ENCODE measurements at regions not wholly inside any gene's neighbourhood (a gene's known extent, or its start where the extent isn't known, plus 50 kb on each side); places are given as distances from the start of the nearest gene placed in this dataset.

- intact Hi-C loops (cut with micrococcal nuclease; ENCODE audit: unreplicated experiment) = no loop called here
- H2AFZ ChIP-seq (ENCODE audit: control insufficient read depth, low read depth, low read length) = no peak overlapping the region
- no peaks in the 10 kb centered on the region for H4K20me1 ChIP-seq (ENCODE audit: control insufficient read depth, insufficient read depth)
- no TSS peak for BruUV-seq (replicated peaks)
- no peaks in the 10 kb centered on the region for H3K9me3 ChIP-seq (replicated peaks; ENCODE audit: control insufficient read depth, insufficient read depth, low read length)
- DNase-seq (ENCODE audit: low read depth, low spot score) (no peak), ATAC-seq (no peak), FAIRE-seq (no peak)
- no peaks in the 10 kb centered on the region for H3K36me3 ChIP-seq (ENCODE audit: control insufficient read depth in 2 of 2, insufficient read depth in 2 of 2, low read length in 1 of 2)
- no peaks in the 10 kb centered on the region for H3K27me3 ChIP-seq (replicated peaks in 1 of 2; ENCODE audit: control insufficient read depth in 2 of 2, insufficient read depth in 2 of 2, low read length in 1 of 2)
- in situ Hi-C loops (cut with MboI) = no loop called here
- H3K9ac ChIP-seq (ENCODE audit: control insufficient read depth, insufficient read depth, low read length) = no peak overlapping the region
- H3K4me1 ChIP-seq (ENCODE audit: control insufficient read depth, insufficient read depth, low read length) = no peaks in the 10 kb centered on the region
- RAD21 ChIA-PET (ENCODE audit: unreplicated experiment) = no interaction called here
- H3K4me2 ChIP-seq (ENCODE audit: control insufficient read depth, insufficient read depth) = no peak overlapping the region
- TF ChIP-seq SREBF1 (IDR thresholded peaks at IDR 0.05; ENCODE audit: low read length) (no peak), ESRRA (IDR thresholded peaks at IDR 0.05; ENCODE audit: low read length) (no peak), BCL11A (IDR thresholded peaks at IDR 0.05; ENCODE audit: low read depth, low read length) (no peak), ZNF592 (IDR thresholded peaks at IDR 0.05) (no peak), RB1 (IDR thresholded peaks at IDR 0.05; ENCODE audit: borderline replicate concordance) (no peak), EZH2 (IDR thresholded peaks at IDR 0.05; ENCODE audit: borderline replicate concordance, control insufficient read depth, low read depth, low read length) (no peak), ZNF384 (IDR thresholded peaks at IDR 0.05; ENCODE audit: borderline replicate concordance, low read depth, low read length) (no peak), ZNF622 (IDR thresholded peaks at IDR 0.05) (no peak), HDGF (IDR thresholded peaks at IDR 0.05) (no peak), SIX5 (IDR thresholded peaks at IDR 0.05; ENCODE audit: low read depth, low read length, severe bottlenecking) (no peak), BRCA1 (IDR thresholded peaks at IDR 0.05; ENCODE audit: low read depth, low read length) (no peak), ELK1 (IDR thresholded peaks at IDR 0.05; ENCODE audit: low read depth, low read length) (no peak)
- TF ChIP-seq, protein P1, sequence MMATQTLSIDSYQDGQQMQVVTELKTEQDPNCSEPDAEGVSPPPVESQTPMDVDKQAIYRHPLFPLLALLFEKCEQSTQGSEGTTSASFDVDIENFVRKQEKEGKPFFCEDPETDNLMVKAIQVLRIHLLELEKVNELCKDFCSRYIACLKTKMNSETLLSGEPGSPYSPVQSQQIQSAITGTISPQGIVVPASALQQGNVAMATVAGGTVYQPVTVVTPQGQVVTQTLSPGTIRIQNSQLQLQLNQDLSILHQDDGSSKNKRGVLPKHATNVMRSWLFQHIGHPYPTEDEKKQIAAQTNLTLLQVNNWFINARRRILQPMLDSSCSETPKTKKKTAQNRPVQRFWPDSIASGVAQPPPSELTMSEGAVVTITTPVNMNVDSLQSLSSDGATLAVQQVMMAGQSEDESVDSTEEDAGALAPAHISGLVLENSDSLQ (IDR thresholded peaks at IDR 0.05) = no peak
- H3K27ac ChIP-seq (ENCODE audit: control insufficient read depth, insufficient read depth) = no peak overlapping the region
- CTCF ChIA-PET = no interaction called here
- H3K79me2 ChIP-seq (ENCODE audit: control insufficient read depth, insufficient read depth, low read length) = no peaks in the 10 kb centered on the region
- no peak overlapping the region for H3K4me3 ChIP-seq
- SMC1A ChIA-PET (ENCODE audit: uncharacterized antibody, unreplicated experiment) = no interaction called here
- POLR2A ChIA-PET = no interaction called here
Observed at GRCh38 chr3:147210676-147211075, 195.7 kb downstream of the ZIC4 start.
